Bone marrow (tissue), 2 donors: ENCODE measurements at regions not wholly inside any gene's neighbourhood (a gene's known extent, or its start where the extent isn't known, plus 50 kb on each side); places are given as distances from the start of the nearest gene placed in this dataset.
"Not testable (repeated sequence)": the region's sequence is repeated elsewhere in the genome, so short reads cannot be mapped to it uniquely, and the experiment has no call there.

Experiments used
- DNase-seq, 2 donors: peaks; one replicate each; lab custom pipeline; 2025; lab: John Stamatoyannopoulos, UW

GRCh38 chr5:124124711-124125229, 612.8 kb downstream of the CSNK1G3 start:
- no peak for DNase-seq

DNA sequence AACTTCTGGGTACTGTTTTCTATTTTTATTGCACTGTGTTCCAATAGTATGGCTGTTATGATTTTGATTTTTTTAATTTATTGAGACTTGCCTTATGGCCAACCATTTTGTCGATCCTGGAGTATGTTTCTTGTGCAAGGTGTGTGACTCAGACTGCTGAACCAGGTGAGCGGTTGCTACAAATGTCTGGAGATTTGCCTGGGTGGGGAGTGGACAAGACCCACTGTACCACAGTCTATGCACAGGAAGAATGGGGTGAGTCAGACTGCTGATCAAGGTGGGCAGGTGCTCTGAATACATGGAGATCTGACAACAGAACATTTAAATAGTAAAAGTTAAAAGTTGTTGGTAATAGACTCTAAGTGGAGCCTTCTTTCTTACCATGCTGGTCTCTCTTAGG, 609.2 kb downstream of the CSNK1G3 start:
- DNase-seq, result no peak

GRCh38 chr5:124114911-124115310, 602.9 kb downstream of the CSNK1G3 start:
- no peak for DNase-seq

DNA sequence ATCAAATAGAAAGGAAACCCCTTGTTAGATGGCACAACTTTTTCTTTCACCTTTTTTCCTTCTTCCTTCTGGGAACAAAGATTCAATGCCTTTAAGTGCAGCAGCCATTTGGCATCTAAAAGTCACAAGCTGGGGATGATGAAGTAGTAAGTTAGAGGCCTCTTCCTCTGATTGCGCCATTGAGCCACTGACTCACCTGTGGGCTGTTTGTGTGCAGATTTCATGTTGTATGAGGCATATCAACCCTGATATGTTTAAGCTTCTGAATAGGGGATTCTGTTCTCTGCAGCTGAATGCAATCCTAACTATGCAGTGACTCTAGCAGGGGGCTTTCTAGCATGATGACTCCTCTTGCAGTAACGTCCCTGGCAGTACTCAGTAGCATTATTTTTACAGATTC, 599.9 kb downstream of the CSNK1G3 start:
- DNase-seq, result no peak

DNA sequence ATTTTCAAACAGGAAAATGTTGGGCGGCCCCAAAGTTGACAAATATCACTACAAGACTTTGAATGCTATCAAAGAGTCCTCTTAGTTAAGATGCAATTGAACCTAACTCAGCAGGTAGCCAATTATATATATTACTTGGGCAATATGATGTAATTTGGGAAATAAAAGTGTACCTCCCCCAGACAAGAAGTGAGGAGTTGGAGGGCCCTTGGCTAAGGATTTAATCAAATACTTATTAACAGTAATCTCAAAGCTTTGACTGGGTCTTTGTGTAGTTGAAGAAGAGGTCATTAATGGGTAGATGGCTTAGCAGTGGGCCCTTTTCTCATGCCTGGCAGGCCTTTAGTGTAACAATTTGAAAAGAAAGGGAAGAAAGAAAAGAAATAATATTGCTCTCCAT, 599.0 kb downstream of the CSNK1G3 start:
- no peak for DNase-seq

DNA sequence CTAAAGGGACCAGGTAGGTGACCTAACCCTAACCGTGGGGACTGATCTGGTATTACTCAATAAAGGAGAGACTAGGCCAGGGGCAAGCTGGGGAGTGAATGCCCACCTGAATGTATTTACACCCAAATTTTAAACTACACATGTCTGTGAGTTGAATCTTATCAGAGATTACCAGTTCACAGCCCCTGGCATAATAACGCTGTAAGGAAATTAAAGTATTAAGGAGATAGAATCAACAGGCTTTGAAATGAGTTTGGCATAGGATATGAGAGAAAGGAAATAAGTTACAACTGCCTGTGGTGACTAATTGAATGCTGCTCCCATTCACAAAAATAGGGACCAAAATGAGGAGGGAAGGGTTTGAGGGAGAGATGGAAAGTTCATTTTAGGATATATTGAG, 593.3 kb downstream of the CSNK1G3 start:
- no peak for DNase-seq

GRCh38 chr5:124104821-124105220, 592.8 kb downstream of the CSNK1G3 start:
- DNase-seq, result no peak

- DNase-seq, result no peak
These were observed 592.4 kb downstream of the CSNK1G3 start for GRCh38 chr5:124104344-124104743.

- no peak for DNase-seq
These were observed 591.7 kb downstream of the CSNK1G3 start for GRCh38 chr5:124103671-124104070.

DNA sequence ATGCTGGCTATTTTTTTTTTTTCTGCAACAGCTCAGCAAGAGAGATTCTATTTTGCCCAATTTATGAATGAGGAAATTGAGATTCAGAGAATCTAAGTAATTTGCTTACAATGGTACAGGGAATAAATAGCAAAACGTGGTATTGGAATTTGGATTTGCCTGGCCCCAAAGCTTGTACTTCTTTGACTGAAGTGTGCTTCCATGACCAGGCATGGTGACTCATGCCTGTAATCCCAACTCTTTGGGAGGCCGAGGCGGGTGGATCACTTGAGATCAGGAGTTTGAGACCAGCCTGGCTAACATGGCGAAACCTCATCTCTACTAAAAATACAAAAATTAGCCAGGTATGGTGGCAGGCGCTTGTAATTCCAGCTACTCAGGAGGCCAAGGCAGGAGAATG, 591.1 kb downstream of the CSNK1G3 start:
- not testable (repeated sequence) for DNase-seq

DNA sequence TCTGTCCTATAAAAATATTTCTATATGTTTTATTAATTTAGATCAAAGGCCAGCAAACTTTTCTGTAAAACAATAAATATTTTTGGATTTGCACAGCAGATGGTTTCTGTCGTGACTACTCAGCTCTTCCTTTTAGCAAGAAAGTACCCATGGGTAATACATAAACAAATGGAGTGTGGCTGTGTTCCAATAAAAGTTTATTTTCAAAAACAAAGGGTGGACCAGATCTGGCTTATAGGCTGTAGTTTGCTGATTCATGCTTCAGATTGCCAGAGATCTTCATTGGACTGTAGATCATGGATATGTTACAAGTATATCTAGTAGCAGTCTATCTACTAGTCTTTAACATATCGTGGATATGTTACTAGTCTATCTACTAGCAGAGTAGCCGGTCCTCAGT, 590.5 kb downstream of the CSNK1G3 start:
- no peak for DNase-seq

DNA sequence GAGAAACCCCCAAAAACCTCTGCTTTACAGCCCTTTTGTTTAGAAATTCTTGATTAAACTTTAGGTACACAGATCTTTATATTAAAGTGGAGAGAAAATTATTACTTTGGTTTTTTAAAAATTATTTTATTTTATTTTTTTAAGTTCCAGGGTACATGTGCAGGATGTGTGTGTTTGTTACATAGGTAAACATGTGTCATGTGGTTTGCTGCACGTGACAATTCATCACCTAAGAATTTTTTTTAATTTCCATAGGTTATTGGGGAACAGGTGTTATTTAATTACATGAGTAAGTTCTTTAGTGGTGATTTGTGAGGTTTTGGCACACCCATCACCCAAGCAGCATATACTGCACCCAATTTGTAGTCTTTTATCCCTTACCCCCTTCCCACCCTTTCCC, 581.7 kb downstream of the CSNK1G3 start:
- DNase-seq, result no peak

GRCh38 chr5:124090115-124090514, 578.1 kb downstream of the CSNK1G3 start:
- DNase-seq, result no peak

GRCh38 chr5:124089578-124089977, 577.6 kb downstream of the CSNK1G3 start:
- DNase-seq, result no peak

GRCh38 chr5:124088289-124089032, 576.5 kb downstream of the CSNK1G3 start:
- DNase-seq, result no peak

- DNase-seq, result no peak
These were observed 575.8 kb downstream of the CSNK1G3 start for GRCh38 chr5:124087752-124088151.

- no peak for DNase-seq
These were observed 568.3 kb downstream of the CSNK1G3 start for GRCh38 chr5:124080256-124080655.

DNA sequence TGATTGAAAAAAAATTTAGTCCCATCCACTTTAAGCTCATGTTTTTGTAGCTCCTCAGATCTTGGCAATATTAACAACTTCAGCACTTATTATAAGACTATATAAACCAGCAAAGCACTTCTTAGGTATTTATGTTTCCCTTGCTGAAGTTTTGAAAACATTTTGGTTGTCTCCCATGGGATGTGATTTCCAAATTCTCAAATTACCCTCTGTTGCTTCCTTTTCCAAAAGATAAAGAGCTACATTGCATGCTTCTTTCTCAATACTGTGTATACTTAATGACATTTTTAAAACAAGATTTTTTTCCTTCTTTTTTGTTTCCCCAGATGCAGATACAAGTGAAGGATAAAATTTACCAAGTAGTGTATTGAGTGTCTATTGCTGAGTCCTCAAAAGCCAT, 567.1 kb downstream of the CSNK1G3 start:
- no peak for DNase-seq

DNA sequence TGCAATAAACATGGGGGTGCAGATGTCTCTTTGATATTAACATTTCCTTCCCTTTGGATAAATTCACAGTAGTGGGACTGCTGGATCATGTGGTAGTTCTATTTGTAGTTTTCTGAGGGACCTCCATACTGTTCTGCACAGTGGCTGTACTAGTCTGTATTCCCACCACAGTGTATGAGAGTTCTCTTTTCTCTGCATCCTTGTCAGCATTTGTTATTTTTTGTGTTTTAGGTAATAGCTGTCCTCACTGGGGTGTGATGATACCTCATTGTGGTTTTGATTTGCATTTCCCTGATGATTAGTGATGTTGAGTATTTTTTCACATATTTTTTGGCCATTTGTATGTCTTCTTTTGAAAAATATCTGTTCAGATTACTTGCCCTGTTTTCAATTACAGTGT, 562.5 kb downstream of the CSNK1G3 start:
- DNase-seq, result no peak

GRCh38 chr5:124072570-124072969, 560.6 kb downstream of the CSNK1G3 start:
- no peak for DNase-seq

- DNase-seq, result no peak
These were observed 559.1 kb downstream of the CSNK1G3 start for GRCh38 chr5:124071039-124071438.

DNA sequence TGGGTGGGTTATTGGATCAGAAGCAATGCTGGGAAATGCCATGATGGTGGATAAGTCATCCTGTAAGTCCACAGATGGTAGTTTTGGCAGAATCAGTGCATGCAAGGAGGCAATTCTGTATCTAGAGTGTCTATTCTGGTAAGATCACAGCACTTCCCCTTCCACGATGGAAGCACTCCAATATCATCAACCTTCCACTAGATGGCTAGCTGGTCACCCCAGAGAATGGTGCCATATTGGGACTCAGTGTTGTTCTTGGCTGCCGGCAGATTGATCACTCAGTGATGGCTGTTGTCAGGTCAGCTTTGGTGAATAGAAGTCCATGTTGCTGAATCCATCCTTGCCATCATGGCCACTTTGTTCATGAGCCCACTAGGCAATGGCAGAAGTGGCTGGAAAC, 553.5 kb downstream of the CSNK1G3 start:
- no peak for DNase-seq

- no peak for DNase-seq
These were observed 553.0 kb downstream of the CSNK1G3 start for GRCh38 chr5:124064956-124065355.

- no peak for DNase-seq
These were observed 549.7 kb downstream of the CSNK1G3 start for GRCh38 chr5:124061663-124062062.
